ENCODE measurements at regions not wholly inside any gene's neighbourhood (a gene's known extent, or its start where the extent isn't known, plus 50 kb on each side); places are given as distances from the start of the nearest gene placed in this dataset.

DNA sequence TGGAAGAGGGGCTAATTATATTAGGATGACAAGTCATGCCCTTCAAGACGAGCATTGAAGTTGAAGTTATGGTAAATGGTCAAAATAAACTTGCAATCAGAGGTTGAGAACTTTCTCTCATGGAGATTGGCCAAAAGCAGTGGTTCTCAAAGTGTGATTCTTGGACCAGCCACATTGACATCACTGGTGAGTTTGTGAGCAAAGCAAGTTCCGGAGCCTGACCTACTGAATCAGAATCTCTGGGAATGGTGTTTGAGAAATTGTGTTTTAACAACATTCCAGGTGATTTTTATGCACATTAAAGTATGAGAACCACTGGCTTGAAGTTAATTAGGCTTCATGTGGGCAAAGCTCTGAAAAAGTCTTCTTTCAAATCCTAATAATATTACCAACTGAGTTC is 403.5 kb downstream of the ZSWIM6 start:
- H2AFZ ChIP-seq (ENCODE audit: low read depth): no peak overlapping the region

More for the DNA sequence above, 403.5 kb downstream of the ZSWIM6 start:
- Histone ChIP-seq H4K20me1 (ENCODE audit: insufficient read depth) (no peaks in the 10 kb centered on the region), H3F3A (replicated peaks; ENCODE audit: insufficient read depth) (no peaks in the 10 kb centered on the region), H3K9ac (no peak overlapping the region), H3K36me3 (replicated peaks in 1 of 2; ENCODE audit: control insufficient read depth in 1 of 2, insufficient read depth in 2 of 2, low read length in 1 of 2) (no peaks in the 10 kb centered on the region), H3K4me3 (ENCODE audit: low read depth in 2 of 2, low read length in 1 of 2) (no peak overlapping the region), H3K9me2 (no peaks in the 10 kb centered on the region), H3K27ac (ENCODE audit: low read depth in 2 of 2, low read length in 1 of 2) (no peak overlapping the region), H3K27me3 (ENCODE audit: insufficient read depth) (peaks cover 7% of the 10 kb centered on the region; the same call in 1 of the 2 replicates), H3K79me2 (ENCODE audit: insufficient read depth) (no peaks in the 10 kb centered on the region), H3K4me1 (ENCODE audit: control insufficient read depth in 1 of 2, insufficient read depth in 2 of 2, low read depth in 1 of 2, low read length in 1 of 2) (no peaks in the 10 kb centered on the region), H3K9me3 (no peaks in the 10 kb centered on the region), H3K4me2 (no peak overlapping the region)
- WGBS (ENCODE audit: low lambda C conversion rate): 79% methylated on average over 2 of the region's 2 CpGs
- POLR2A ChIA-PET: no interaction called here
- TF ChIP-seq SMC3 (IDR thresholded peaks at IDR 0.05; ENCODE audit: low read depth, low read length) (no peak), FOXJ3 (CRISPR knock-in tag; IDR thresholded peaks at IDR 0.05) (no peak), JUND (IDR thresholded peaks at IDR 0.05) (no peak), GATA2 (CRISPR knock-in tag; IDR thresholded peaks at IDR 0.05) (no peak), TEAD4 (IDR thresholded peaks at IDR 0.05; ENCODE audit: borderline replicate concordance, insufficient read depth) (no peak), EZH2phosphoT487 (IDR thresholded peaks at IDR 0.05; ENCODE audit: borderline replicate concordance, low read depth) (no peak), MEF2A (IDR thresholded peaks at IDR 0.05; ENCODE audit: borderline replicate concordance, low read depth) (no peak), TAF1 (IDR thresholded peaks at IDR 0.05; ENCODE audit: borderline replicate concordance, low read depth, low read length) (no peak), MXI1 (IDR thresholded peaks at IDR 0.05; ENCODE audit: low read depth, low read length) (no peak), SIN3A (IDR thresholded peaks at IDR 0.05; ENCODE audit: borderline replicate concordance, low read depth, low read length) (no peak), TCF12 (IDR thresholded peaks at IDR 0.05) (no peak), YY1 (IDR thresholded peaks at IDR 0.05; ENCODE audit: low read depth) (no peak), RAD21 (IDR thresholded peaks at IDR 0.05; ENCODE audit: low read length) (no peak), RFX5 (IDR thresholded peaks at IDR 0.05; ENCODE audit: low read length) (no peak)
- TF ChIP-seq, protein P1, sequence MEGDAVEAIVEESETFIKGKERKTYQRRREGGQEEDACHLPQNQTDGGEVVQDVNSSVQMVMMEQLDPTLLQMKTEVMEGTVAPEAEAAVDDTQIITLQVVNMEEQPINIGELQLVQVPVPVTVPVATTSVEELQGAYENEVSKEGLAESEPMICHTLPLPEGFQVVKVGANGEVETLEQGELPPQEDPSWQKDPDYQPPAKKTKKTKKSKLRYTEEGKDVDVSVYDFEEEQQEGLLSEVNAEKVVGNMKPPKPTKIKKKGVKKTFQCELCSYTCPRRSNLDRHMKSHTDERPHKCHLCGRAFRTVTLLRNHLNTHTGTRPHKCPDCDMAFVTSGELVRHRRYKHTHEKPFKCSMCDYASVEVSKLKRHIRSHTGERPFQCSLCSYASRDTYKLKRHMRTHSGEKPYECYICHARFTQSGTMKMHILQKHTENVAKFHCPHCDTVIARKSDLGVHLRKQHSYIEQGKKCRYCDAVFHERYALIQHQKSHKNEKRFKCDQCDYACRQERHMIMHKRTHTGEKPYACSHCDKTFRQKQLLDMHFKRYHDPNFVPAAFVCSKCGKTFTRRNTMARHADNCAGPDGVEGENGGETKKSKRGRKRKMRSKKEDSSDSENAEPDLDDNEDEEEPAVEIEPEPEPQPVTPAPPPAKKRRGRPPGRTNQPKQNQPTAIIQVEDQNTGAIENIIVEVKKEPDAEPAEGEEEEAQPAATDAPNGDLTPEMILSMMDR (IDR thresholded peaks at IDR 0.05): no peak
- TF ChIP-seq, protein P2, sequence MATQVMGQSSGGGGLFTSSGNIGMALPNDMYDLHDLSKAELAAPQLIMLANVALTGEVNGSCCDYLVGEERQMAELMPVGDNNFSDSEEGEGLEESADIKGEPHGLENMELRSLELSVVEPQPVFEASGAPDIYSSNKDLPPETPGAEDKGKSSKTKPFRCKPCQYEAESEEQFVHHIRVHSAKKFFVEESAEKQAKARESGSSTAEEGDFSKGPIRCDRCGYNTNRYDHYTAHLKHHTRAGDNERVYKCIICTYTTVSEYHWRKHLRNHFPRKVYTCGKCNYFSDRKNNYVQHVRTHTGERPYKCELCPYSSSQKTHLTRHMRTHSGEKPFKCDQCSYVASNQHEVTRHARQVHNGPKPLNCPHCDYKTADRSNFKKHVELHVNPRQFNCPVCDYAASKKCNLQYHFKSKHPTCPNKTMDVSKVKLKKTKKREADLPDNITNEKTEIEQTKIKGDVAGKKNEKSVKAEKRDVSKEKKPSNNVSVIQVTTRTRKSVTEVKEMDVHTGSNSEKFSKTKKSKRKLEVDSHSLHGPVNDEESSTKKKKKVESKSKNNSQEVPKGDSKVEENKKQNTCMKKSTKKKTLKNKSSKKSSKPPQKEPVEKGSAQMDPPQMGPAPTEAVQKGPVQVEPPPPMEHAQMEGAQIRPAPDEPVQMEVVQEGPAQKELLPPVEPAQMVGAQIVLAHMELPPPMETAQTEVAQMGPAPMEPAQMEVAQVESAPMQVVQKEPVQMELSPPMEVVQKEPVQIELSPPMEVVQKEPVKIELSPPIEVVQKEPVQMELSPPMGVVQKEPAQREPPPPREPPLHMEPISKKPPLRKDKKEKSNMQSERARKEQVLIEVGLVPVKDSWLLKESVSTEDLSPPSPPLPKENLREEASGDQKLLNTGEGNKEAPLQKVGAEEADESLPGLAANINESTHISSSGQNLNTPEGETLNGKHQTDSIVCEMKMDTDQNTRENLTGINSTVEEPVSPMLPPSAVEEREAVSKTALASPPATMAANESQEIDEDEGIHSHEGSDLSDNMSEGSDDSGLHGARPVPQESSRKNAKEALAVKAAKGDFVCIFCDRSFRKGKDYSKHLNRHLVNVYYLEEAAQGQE (IDR thresholded peaks at IDR 0.05; ENCODE audit: low read depth, low read length): no peak
- TF ChIP-seq, protein P3, sequence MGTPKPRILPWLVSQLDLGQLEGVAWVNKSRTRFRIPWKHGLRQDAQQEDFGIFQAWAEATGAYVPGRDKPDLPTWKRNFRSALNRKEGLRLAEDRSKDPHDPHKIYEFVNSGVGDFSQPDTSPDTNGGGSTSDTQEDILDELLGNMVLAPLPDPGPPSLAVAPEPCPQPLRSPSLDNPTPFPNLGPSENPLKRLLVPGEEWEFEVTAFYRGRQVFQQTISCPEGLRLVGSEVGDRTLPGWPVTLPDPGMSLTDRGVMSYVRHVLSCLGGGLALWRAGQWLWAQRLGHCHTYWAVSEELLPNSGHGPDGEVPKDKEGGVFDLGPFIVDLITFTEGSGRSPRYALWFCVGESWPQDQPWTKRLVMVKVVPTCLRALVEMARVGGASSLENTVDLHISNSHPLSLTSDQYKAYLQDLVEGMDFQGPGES (IDR thresholded peaks at IDR 0.05; ENCODE audit: low read depth, low read length): no peak
- TF ChIP-seq, protein P4, sequence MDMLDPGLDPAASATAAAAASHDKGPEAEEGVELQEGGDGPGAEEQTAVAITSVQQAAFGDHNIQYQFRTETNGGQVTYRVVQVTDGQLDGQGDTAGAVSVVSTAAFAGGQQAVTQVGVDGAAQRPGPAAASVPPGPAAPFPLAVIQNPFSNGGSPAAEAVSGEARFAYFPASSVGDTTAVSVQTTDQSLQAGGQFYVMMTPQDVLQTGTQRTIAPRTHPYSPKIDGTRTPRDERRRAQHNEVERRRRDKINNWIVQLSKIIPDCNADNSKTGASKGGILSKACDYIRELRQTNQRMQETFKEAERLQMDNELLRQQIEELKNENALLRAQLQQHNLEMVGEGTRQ (IDR thresholded peaks at IDR 0.05; ENCODE audit: borderline replicate concordance, low read depth, low read length): no peak
- TF ChIP-seq, protein P5, sequence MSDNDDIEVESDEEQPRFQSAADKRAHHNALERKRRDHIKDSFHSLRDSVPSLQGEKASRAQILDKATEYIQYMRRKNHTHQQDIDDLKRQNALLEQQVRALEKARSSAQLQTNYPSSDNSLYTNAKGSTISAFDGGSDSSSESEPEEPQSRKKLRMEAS (IDR thresholded peaks at IDR 0.05; ENCODE audit: low read depth): no peak
- TF ChIP-seq, protein P6, sequence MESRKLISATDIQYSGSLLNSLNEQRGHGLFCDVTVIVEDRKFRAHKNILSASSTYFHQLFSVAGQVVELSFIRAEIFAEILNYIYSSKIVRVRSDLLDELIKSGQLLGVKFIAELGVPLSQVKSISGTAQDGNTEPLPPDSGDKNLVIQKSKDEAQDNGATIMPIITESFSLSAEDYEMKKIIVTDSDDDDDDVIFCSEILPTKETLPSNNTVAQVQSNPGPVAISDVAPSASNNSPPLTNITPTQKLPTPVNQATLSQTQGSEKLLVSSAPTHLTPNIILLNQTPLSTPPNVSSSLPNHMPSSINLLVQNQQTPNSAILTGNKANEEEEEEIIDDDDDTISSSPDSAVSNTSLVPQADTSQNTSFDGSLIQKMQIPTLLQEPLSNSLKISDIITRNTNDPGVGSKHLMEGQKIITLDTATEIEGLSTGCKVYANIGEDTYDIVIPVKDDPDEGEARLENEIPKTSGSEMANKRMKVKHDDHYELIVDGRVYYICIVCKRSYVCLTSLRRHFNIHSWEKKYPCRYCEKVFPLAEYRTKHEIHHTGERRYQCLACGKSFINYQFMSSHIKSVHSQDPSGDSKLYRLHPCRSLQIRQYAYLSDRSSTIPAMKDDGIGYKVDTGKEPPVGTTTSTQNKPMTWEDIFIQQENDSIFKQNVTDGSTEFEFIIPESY (IDR thresholded peaks at IDR 0.05; ENCODE audit: borderline replicate concordance, low read depth): no peak
- no peak for DNase-seq
- CTCF ChIA-PET: no interaction called here
